GM12878 (cell line): ENCODE measurements at regions not wholly inside any gene's neighbourhood (a gene's known extent, or its start where the extent isn't known, plus 50 kb on each side); places are given as distances from the start of the nearest gene placed in this dataset.
A peak's percentile ranks its signal among the peaks of the same experiment; 100 is the strongest.

ENCODE experiments used
- ATAC-seq: fragments of 200-7000 bp; cut with Tn5 transposase; 3 replicates; pipeline ENCODE4 v1.9.1; 2020; ENCODE audit warnings: mild to moderate bottlenecking, moderate library complexity
- BruUV-seq: library from RNA; stranded (reverse); fragments of 400-500 nt; replicated peaks from 2 replicates; lab custom pipeline; 2021; lab: Mats Ljungman, UMichigan
- CTCF ChIA-PET: fragments of 300-600 bp; sonication (Branson Sonifier 250); formaldehyde crosslinking; extraction: SDS; loops from one replicate; lab custom pipeline; 2021; ENCODE audit warnings: inconsistent platforms; lab: Yijun Ruan, JAX
- POLR2A ChIA-PET: fragments of 350-600 bp; formaldehyde crosslinking; extraction: SDS; loops from one replicate; lab custom pipeline; 2021; ENCODE audit warnings: inconsistent platforms; lab: Charles Lee
- RAD21 ChIA-PET: fragments of 300-600 bp; sonication (Branson Sonifier 250); formaldehyde crosslinking; loops from one replicate; lab custom pipeline; 2023; ENCODE audit warnings: antibody characterized with exemption; ENCODE audit not compliant: unreplicated experiment; lab: Charles Lee
- SMC1A ChIA-PET: fragments of 300-600 bp; sonication (Branson Sonifier 250); formaldehyde crosslinking; loops from one replicate; lab custom pipeline; 2023; ENCODE audit not compliant: unreplicated experiment, uncharacterized antibody; lab: Charles Lee
- DNase-seq: peaks from one replicate; pipeline ENCODE4 v3.0.0-alpha.2; 2011; ENCODE audit warnings: low read depth, low spot score
- FAIRE-seq: peaks from 3 replicates; lab custom pipeline; 2011; peaks lifted over from hg19 to GRCh38; lab: Jason Lieb, UNC
- H2AFZ ChIP-seq: 2 replicates; pipeline ENCODE4 v1.6.0; 2011; ENCODE audit warnings: low read depth, low read length, control low read depth; ENCODE audit not compliant: control insufficient read depth
- H3K27ac ChIP-seq: 2 replicates; pipeline ENCODE4 v1.5.1; 2011; ENCODE audit warnings: control low read depth; ENCODE audit not compliant: control insufficient read depth, insufficient read depth
- H3K27me3 ChIP-seq, 2 experiments: replicated peaks in 1 of 2; 2 replicates each; pipeline versions ENCODE4 v1.6.0 to v1.6.1; 2011; ENCODE audit warnings: low read length in 1 of 2; ENCODE audit not compliant: control insufficient read depth in 2 of 2, insufficient read depth in 2 of 2
- H3K36me3 ChIP-seq, 2 experiments: 2 replicates each; pipeline ENCODE4 v1.5.1; 2011; ENCODE audit warnings: low read length in 1 of 2; ENCODE audit not compliant: control insufficient read depth in 2 of 2, insufficient read depth in 2 of 2
- H3K4me1 ChIP-seq: 2 replicates; pipeline ENCODE4 v1.6.1; 2011; ENCODE audit warnings: mild to moderate bottlenecking, low read length, moderate library complexity, mixed read lengths; ENCODE audit not compliant: control insufficient read depth, insufficient read depth
- H3K4me2 ChIP-seq: 2 replicates; pipeline ENCODE4 v1.6.0; 2011; ENCODE audit warnings: control low read depth; ENCODE audit not compliant: control insufficient read depth, insufficient read depth
- H3K4me3 ChIP-seq: fragments of 200-600 bp; sonication (generic); 2 replicates; pipeline ENCODE4 v1.5.1; 2016
- H3K79me2 ChIP-seq: 2 replicates; pipeline ENCODE4 v1.6.0; 2011; ENCODE audit warnings: low read length; ENCODE audit not compliant: control insufficient read depth, insufficient read depth
- H3K9ac ChIP-seq: 2 replicates; pipeline ENCODE4 v1.8.0; 2011; ENCODE audit warnings: low read length, control low read depth, mixed read lengths; ENCODE audit not compliant: control insufficient read depth, insufficient read depth
- H3K9me3 ChIP-seq: replicated peaks from 3 replicates; pipeline ENCODE4 v1.5.1; 2011; ENCODE audit warnings: mild to moderate bottlenecking, low read length; ENCODE audit not compliant: control insufficient read depth, insufficient read depth
- H4K20me1 ChIP-seq: 2 replicates; pipeline ENCODE4 v1.6.0; 2011; ENCODE audit not compliant: control insufficient read depth, insufficient read depth
- ATF7 ChIP-seq: fragments of 450-650 bp; IDR thresholded peaks from 2 replicates; pipeline ENCODE4 v1.6.1; 2016; ENCODE audit warnings: low read depth, mild to moderate bottlenecking
- CBX5 ChIP-seq: sonication (generic); IDR thresholded peaks from 2 replicates; pipeline ENCODE4 v1.6.1; 2016; ENCODE audit warnings: low read depth, moderate library complexity, mild to moderate bottlenecking, inconsistent platforms
- FOXK2 ChIP-seq: fragments of 450-650 bp; IDR thresholded peaks from 2 replicates; pipeline ENCODE4 v1.6.1; 2017; ENCODE audit warnings: mild to moderate bottlenecking, moderate library complexity
- JUNB ChIP-seq: IDR thresholded peaks from 2 replicates; pipeline ENCODE4 v1.6.1; 2016; ENCODE audit warnings: antibody characterized with exemption, mild to moderate bottlenecking
- MXI1 ChIP-seq: fragments of 150-350 bp; IDR thresholded peaks from 2 replicates; pipeline ENCODE4 v1.6.1; 2011; ENCODE audit warnings: low read depth, mild to moderate bottlenecking, inconsistent platforms, low read length, improper control_type of control experiment
- NR2C1 ChIP-seq: fragments of 450-650 bp; IDR thresholded peaks from 2 replicates; pipeline ENCODE4 v1.6.1; 2017; ENCODE audit warnings: antibody characterized with exemption, mild to moderate bottlenecking, moderate library complexity
- POLR2A ChIP-seq: IDR thresholded peaks from 2 replicates; pipeline ENCODE4 v1.6.1; 2011; ENCODE audit warnings: low read depth, mild to moderate bottlenecking, low read length
- RB1 ChIP-seq: fragments of 450-650 bp; formaldehyde crosslinking; IDR thresholded peaks from 2 replicates; pipeline ENCODE4 v1.6.1; 2017; ENCODE audit warnings: mild to moderate bottlenecking, borderline replicate concordance
- SIX5 ChIP-seq: IDR thresholded peaks from 2 replicates; pipeline ENCODE4 v1.6.1; 2011; ENCODE audit warnings: mild to moderate bottlenecking, low read depth, low read length, moderate library complexity; ENCODE audit not compliant: severe bottlenecking
- STAT1 ChIP-seq: fragments of 450-650 bp; conservative IDR thresholded peaks from 2 replicates; pipeline ENCODE4 v1.6.1; 2014; ENCODE audit warnings: antibody characterized with exemption, mild to moderate bottlenecking
- TCF3 ChIP-seq: IDR thresholded peaks from 2 replicates; pipeline ENCODE4 v1.6.1; 2012; ENCODE audit warnings: low read depth, mild to moderate bottlenecking, low read length, borderline replicate concordance; ENCODE audit not compliant: insufficient read depth
- ZBED1 ChIP-seq: IDR thresholded peaks from 2 replicates; pipeline ENCODE4 v1.6.1; 2016; ENCODE audit warnings: borderline replicate concordance
- WGBS: methylation state at CpG from one replicate; pipeline ENCODE4 v1.1.6; 2016; ENCODE audit warnings: low lambda C conversion rate; ENCODE audit not compliant: insufficient replicate concordance, insufficient coverage; ENCODE audit errors: missing lambda C conversion rate; 5-methylcytosine and 5-hydroxymethylcytosine counted together
- in situ Hi-C: fragments of 300-500 bp; cut with MboI; formaldehyde crosslinking; loops from 9 replicates; pipeline ENCODE4 v1.14.3; 2018; ENCODE audit warnings: mixed read lengths
- intact Hi-C: fragments of 100-400 bp; cut with micrococcal nuclease; formaldehyde crosslinking; loops from one replicate; pipeline ENCODE4 v1.14.2; 2022; ENCODE audit not compliant: unreplicated experiment
- TF ChIP-seq, protein P1 (sequence below): IDR thresholded peaks from 2 replicates; pipeline ENCODE4 v1.6.1; 2012; ENCODE audit warnings: low read depth, low read length, improper control_type of control experiment
- TF ChIP-seq, protein P2 (sequence below): fragments of 450-650 bp; IDR thresholded peaks from 2 replicates; pipeline ENCODE4 v1.6.1; 2014; ENCODE audit warnings: mild to moderate bottlenecking
- TF ChIP-seq, protein P3 (sequence below): IDR thresholded peaks from 2 replicates; pipeline ENCODE4 v1.6.1; 2012; ENCODE audit warnings: low read depth, low read length, improper control_type of control experiment

DNA sequence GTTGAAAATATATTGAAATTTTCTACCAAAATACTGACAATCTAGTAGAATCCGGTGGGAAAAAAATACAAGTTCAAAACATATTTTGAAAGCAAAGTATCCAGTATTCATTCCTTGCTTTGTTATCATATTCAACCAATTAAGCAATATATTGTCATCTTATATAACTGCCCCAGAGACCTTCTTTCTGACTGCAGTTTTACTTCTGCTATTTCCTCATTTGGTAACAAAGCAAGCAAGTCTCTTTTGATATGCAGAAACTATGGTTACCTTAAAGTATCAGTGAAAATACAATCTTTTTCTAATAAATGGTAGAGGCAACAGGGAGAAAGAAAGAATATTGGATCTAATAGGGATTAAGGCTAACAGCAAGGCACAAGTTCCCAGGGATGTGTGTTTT is 663.7 kb upstream of the MEF2C start:
- Histone ChIP-seq H3K4me3 (no peak overlapping the region), H3K36me3 (no peaks in the 10 kb centered on the region), H2AFZ (no peak overlapping the region), H3K27ac (no peak overlapping the region), H4K20me1 (no peaks in the 10 kb centered on the region), H3K4me2 (no peak overlapping the region), H3K79me2 (no peaks in the 10 kb centered on the region), H3K9me3 (no peaks in the 10 kb centered on the region; the same call in 2 of the 3 replicates), H3K4me1 (no peaks in the 10 kb centered on the region), H3K27me3 (no peaks in the 10 kb centered on the region), H3K9ac (no peak overlapping the region)
- ChIA-PET SMC1A (no interaction called here), POLR2A (no interaction called here), CTCF (no interaction called here), RAD21 (no interaction called here)
- BruUV-seq = no TSS peak
- TF ChIP-seq STAT1 = no peak
- no peak for TF ChIP-seq ATF7
- TF ChIP-seq RB1 = no peak
- TF ChIP-seq SIX5 = no peak
- no peak for TF ChIP-seq TCF3
- no peak for TF ChIP-seq MXI1
- TF ChIP-seq, protein P1, sequence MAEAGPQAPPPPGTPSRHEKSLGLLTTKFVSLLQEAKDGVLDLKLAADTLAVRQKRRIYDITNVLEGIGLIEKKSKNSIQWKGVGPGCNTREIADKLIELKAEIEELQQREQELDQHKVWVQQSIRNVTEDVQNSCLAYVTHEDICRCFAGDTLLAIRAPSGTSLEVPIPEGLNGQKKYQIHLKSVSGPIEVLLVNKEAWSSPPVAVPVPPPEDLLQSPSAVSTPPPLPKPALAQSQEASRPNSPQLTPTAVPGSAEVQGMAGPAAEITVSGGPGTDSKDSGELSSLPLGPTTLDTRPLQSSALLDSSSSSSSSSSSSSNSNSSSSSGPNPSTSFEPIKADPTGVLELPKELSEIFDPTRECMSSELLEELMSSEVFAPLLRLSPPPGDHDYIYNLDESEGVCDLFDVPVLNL = no peak
- TF ChIP-seq NR2C1 = no peak
- TF ChIP-seq, protein P2, sequence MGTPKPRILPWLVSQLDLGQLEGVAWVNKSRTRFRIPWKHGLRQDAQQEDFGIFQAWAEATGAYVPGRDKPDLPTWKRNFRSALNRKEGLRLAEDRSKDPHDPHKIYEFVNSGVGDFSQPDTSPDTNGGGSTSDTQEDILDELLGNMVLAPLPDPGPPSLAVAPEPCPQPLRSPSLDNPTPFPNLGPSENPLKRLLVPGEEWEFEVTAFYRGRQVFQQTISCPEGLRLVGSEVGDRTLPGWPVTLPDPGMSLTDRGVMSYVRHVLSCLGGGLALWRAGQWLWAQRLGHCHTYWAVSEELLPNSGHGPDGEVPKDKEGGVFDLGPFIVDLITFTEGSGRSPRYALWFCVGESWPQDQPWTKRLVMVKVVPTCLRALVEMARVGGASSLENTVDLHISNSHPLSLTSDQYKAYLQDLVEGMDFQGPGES = no peak
- TF ChIP-seq, protein P3, sequence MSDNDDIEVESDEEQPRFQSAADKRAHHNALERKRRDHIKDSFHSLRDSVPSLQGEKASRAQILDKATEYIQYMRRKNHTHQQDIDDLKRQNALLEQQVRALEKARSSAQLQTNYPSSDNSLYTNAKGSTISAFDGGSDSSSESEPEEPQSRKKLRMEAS = no peak
- no peak for TF ChIP-seq POLR2A
- no peak for TF ChIP-seq FOXK2
- no peak for TF ChIP-seq CBX5
- TF ChIP-seq ZBED1 = no peak
- TF ChIP-seq JUNB = no peak
- in situ Hi-C loops (no loop called here), intact Hi-C loops (no loop called here)
- FAIRE-seq (no peak), DNase-seq (no peak), ATAC-seq (0 out of 3 replicates have a peak, but pooled peaks have one; percentile 27)
- 52% methylated on average over 1 of the region's 1 CpG for WGBS
